Adrenal gland (tissue), 9 donors: ENCODE measurements at regions not wholly inside any gene's neighbourhood (a gene's known extent, or its start where the extent isn't known, plus 50 kb on each side); places are given as distances from the start of the nearest gene placed in this dataset.
A peak's percentile ranks its signal among the peaks of the same experiment; 100 is the strongest.

Experiments used
- DNase-seq, 7 donors: peaks; one replicate each; pipeline ENCODE4 v3.0.0-alpha.2; 2019 to 2020
- H3K27ac ChIP-seq, 5 donors: fragments of 200-600 bp; sonication (generic) in 4 of 5; 1 replicate in 3 of 5; 2 replicates in 2 of 5; pipeline versions ENCODE4 v1.5.1 to v1.8.0; 2016 to 2020; ENCODE audit warnings: mild to moderate bottlenecking in 1 of 5
- H3K27me3 ChIP-seq: fragments of 200-600 bp; 2 replicates; pipeline ENCODE4 v1.8.0; 2021
- H3K36me3 ChIP-seq, 2 donors: fragments of 200-600 bp; replicated peaks in 1 of 2; 1 replicate in 1 of 2; 2 replicates in 1 of 2; pipeline versions ENCODE4 v1.5.1 to v1.8.0; 2018 to 2022
- H3K4me1 ChIP-seq, 2 donors: fragments of 200-600 bp; replicated peaks in 1 of 2; 1 replicate in 1 of 2; 2 replicates in 1 of 2; pipeline versions ENCODE4 v1.5.1 to v1.8.0; 2018 to 2021
- H3K4me3 ChIP-seq, 4 donors: fragments of 200-600 bp; sonication (generic) in 3 of 4; one replicate each; pipeline ENCODE4 v1.5.1; 2016 to 2018
- H3K9me3 ChIP-seq, 3 donors: fragments of 200-600 bp; sonication (generic) in 1 of 3; replicated peaks in 1 of 3; 1 replicate in 2 of 3; 2 replicates in 1 of 3; pipeline versions ENCODE4 v1.5.1 to v1.8.0; 2016 to 2021
- CTCF ChIP-seq, 6 experiments: fragments of 450-650 bp in 4 of 6; fragments of 200-600 bp in 2 of 6; sonication (generic) in 1 of 6; IDR thresholded peaks; 1 replicate in 5 of 6; 2 replicates in 1 of 6; pipeline versions ENCODE4 v1.5.1 to v1.8.0; 2016 to 2021; ENCODE audit warnings: antibody characterized with exemption in 6 of 6, mild to moderate bottlenecking in 2 of 6, moderate library complexity in 1 of 6
- POLR2A ChIP-seq, 2 donors: fragments of 450-650 bp; IDR thresholded peaks; one replicate each; pipeline ENCODE4 v1.6.1; 2017; ENCODE audit warnings: antibody characterized with exemption in 2 of 2, mild to moderate bottlenecking in 2 of 2, moderate library complexity in 1 of 2
- WGBS, 4 donors: extraction: QIAGEN DNeasy Blood & Tissue Kit in 2 of 4; methylation state at CpG; one replicate each; pipeline versions ENCODE4 v1.1.5 to v1.1.7; 2013 to 2017; 5-methylcytosine and 5-hydroxymethylcytosine counted together
- intact Hi-C, 2 donors: fragments of 100-400 bp; cut with DNase I; formaldehyde crosslinking; loops; one replicate each; pipeline versions ENCODE4 v1.14.1 to v1.15.0; 2022 to 2023
- donor health status: healthy with polysubstance abuse.
- donor health status: Bipolar disorder and iron deficiency.
- donor health status: DM: yes; HTN: yes; CAD: no.
- donor health status: DM: no; HTN: no; CAD: no.
- donor health status: DM: no; HTN: no; CAD: no.

GRCh38 chr17:70677783-70678647 lies 508.7 kb downstream of the KCNJ2 start:
- no peaks in the 10 kb centered on the region for H3K27me3 ChIP-seq
- 63 to 76% (median 68%) methylated on average over 7 to 9 of the region's 9 CpGs for WGBS, 4 donors
- no peak overlapping the region for H3K4me3 ChIP-seq
- H3K36me3 ChIP-seq = no peaks in the 10 kb centered on the region
- TF ChIP-seq POLR2A (IDR thresholded peaks at IDR 0.05) = no peak
- H3K27ac ChIP-seq = no peak overlapping the region
- H3K4me1 ChIP-seq = no peaks in the 10 kb centered on the region
- no peaks in the 10 kb centered on the region for H3K9me3 ChIP-seq
- peak in 2 of 7 donors; percentile 8 to 18 for DNase-seq
- intact Hi-C loops = no loop called here

GRCh38 chr17:70678889-70679288 lies 509.6 kb downstream of the KCNJ2 start:
- WGBS, 4 donors = 63 to 72% (median 65%) methylated on average over 3 of the region's 3 CpGs
- Histone ChIP-seq H3K9me3 (no peaks in the 10 kb centered on the region), H3K27me3 (no peaks in the 10 kb centered on the region), H3K4me3 (no peak overlapping the region), H3K27ac (no peak overlapping the region), H3K4me1 (no peaks in the 10 kb centered on the region), H3K36me3 (no peaks in the 10 kb centered on the region)
- DNase-seq = no peak
- intact Hi-C loops = no loop called here
- TF ChIP-seq POLR2A (IDR thresholded peaks at IDR 0.05) (no peak), CTCF (IDR thresholded peaks at IDR 0.05) (no peak)

GRCh38 chr17:70683936-70684335 lies 514.6 kb downstream of the KCNJ2 start:
- H3K36me3 ChIP-seq = no peaks in the 10 kb centered on the region
- no peak overlapping the region for H3K4me3 ChIP-seq
- DNase-seq = no peak
- no peaks in the 10 kb centered on the region for H3K9me3 ChIP-seq
- no peaks in the 10 kb centered on the region for H3K4me1 ChIP-seq
- no peaks in the 10 kb centered on the region for H3K27me3 ChIP-seq
- H3K27ac ChIP-seq = no peak overlapping the region
- 79 to 90% (median 84%) methylated on average over 4 of the region's 4 CpGs for WGBS, 4 donors
- TF ChIP-seq POLR2A (IDR thresholded peaks at IDR 0.05) (no peak), CTCF (IDR thresholded peaks at IDR 0.05) (no peak)
- intact Hi-C loops = no loop called here

GRCh38 chr17:70687421-70687820 lies 518.1 kb downstream of the KCNJ2 start:
- no peak for TF ChIP-seq CTCF (IDR thresholded peaks at IDR 0.05)
- TF ChIP-seq POLR2A (IDR thresholded peaks at IDR 0.05) = no peak
- 60 to 72% (median 66%) methylated on average over 1 of the region's 1 CpG for WGBS, 4 donors
- intact Hi-C loops = no loop called here
- H3K36me3 ChIP-seq = no peaks in the 10 kb centered on the region
- no peak for DNase-seq
- no peaks in the 10 kb centered on the region for H3K4me1 ChIP-seq
- H3K4me3 ChIP-seq = no peak overlapping the region
- no peak overlapping the region for H3K27ac ChIP-seq
- H3K9me3 ChIP-seq = no peaks in the 10 kb centered on the region
- H3K27me3 ChIP-seq = no peaks in the 10 kb centered on the region

- Histone ChIP-seq H3K36me3 (no peaks in the 10 kb centered on the region), H3K9me3 (no peaks in the 10 kb centered on the region), H3K27me3 (no peaks in the 10 kb centered on the region), H3K27ac (no peak overlapping the region), H3K4me1 (no peaks in the 10 kb centered on the region), H3K4me3 (no peak overlapping the region)
- TF ChIP-seq CTCF (IDR thresholded peaks at IDR 0.05) = no peak
- 59 to 71% (median 66%) methylated on average over 2 of the region's 2 CpGs for WGBS, 4 donors
- intact Hi-C loops = no loop called here
- DNase-seq = no peak
Observed at GRCh38 chr17:70691150-70691549, 521.8 kb downstream of the KCNJ2 start.
